D721Med (cell line): ENCODE measurements at regions not wholly inside any gene's neighbourhood (a gene's known extent, or its start where the extent isn't known, plus 50 kb on each side); places are given as distances from the start of the nearest gene placed in this dataset.
"Not testable (repeated sequence)": the region's sequence is repeated elsewhere in the genome, so short reads cannot be mapped to it uniquely, and the experiment has no call there.

Experiments used
- DNase-seq: peaks from one replicate; pipeline ENCODE4 v3.0.0; 2011; ENCODE audit warnings: low spot score; ENCODE audit not compliant: insufficient read length
- FAIRE-seq: peaks from 2 replicates; lab custom pipeline; 2011; peaks lifted over from hg19 to GRCh38; lab: Jason Lieb, UNC
- TF ChIP-seq, protein P1 (sequence below): IDR thresholded peaks from 2 replicates; pipeline ENCODE4 v1.5.1; 2012; ENCODE audit warnings: mild to moderate bottlenecking, control low read depth; ENCODE audit not compliant: insufficient read depth; ENCODE audit errors: missing control alignments

DNA sequence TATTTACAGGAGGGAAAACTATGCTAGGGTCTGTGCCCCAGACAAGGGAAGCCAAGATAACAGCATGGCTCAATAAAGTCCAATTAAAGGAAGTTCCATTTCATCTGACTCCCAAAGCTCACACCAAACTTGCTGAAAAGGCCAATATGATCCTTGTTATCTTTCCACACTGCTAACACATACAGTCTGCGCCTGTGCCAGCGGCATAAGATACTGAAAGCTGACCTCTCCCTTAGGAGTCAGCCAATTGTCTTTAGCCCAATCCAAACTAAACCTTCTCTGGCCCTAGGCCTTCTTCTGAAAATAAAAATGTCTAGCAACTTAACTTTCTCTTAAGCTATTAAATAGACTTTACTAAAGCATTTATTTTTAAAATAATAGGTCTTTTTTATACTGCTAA is 179.0 kb upstream of the PLD5 start:
- no peak for DNase-seq

DNA sequence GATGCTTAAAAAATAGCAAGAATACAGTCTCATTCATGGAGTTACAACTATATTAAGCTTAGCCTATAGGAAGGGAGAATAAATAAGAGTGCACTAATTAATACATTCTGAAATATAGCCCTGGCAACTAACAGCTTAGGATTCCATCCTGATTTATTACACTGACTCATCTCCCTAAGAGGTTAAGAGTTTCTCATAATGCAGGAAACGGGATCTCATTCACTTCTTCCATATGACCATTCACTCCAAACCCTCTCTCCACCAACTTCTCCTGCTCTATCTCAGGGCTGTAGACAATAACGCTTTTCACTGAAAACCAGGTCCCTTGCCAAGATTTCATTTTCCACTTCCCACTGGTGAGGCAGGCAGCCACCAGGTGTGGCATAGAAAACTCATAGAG is 168.5 kb upstream of the PLD5 start:
- FAIRE-seq (no peak), DNase-seq (no peak)
- TF ChIP-seq, protein P1, sequence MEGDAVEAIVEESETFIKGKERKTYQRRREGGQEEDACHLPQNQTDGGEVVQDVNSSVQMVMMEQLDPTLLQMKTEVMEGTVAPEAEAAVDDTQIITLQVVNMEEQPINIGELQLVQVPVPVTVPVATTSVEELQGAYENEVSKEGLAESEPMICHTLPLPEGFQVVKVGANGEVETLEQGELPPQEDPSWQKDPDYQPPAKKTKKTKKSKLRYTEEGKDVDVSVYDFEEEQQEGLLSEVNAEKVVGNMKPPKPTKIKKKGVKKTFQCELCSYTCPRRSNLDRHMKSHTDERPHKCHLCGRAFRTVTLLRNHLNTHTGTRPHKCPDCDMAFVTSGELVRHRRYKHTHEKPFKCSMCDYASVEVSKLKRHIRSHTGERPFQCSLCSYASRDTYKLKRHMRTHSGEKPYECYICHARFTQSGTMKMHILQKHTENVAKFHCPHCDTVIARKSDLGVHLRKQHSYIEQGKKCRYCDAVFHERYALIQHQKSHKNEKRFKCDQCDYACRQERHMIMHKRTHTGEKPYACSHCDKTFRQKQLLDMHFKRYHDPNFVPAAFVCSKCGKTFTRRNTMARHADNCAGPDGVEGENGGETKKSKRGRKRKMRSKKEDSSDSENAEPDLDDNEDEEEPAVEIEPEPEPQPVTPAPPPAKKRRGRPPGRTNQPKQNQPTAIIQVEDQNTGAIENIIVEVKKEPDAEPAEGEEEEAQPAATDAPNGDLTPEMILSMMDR: no peak

More for the DNA sequence above, 179.0 kb upstream of the PLD5 start:
- TF ChIP-seq, protein P1: no peak
- FAIRE-seq: no peak

DNA sequence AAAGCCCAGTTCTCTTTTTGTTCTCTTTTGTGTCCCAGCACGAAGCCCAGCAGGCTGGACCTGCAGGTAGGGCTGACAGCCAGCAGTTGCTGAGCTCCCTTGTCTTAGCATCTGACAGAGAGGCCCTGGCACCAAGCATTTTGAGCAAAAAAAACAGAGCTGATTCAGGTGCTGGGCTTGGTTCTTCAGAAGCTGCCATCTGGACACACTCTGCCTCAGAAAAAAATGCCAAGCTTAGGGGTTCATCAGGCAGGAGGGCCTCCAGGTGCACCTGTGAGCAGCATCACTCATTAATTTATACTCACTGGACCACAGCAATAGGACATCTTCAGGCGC is 167.1 kb upstream of the PLD5 start:
- DNase-seq (no peak), FAIRE-seq (no peak)
- TF ChIP-seq, protein P1: no peak

DNA sequence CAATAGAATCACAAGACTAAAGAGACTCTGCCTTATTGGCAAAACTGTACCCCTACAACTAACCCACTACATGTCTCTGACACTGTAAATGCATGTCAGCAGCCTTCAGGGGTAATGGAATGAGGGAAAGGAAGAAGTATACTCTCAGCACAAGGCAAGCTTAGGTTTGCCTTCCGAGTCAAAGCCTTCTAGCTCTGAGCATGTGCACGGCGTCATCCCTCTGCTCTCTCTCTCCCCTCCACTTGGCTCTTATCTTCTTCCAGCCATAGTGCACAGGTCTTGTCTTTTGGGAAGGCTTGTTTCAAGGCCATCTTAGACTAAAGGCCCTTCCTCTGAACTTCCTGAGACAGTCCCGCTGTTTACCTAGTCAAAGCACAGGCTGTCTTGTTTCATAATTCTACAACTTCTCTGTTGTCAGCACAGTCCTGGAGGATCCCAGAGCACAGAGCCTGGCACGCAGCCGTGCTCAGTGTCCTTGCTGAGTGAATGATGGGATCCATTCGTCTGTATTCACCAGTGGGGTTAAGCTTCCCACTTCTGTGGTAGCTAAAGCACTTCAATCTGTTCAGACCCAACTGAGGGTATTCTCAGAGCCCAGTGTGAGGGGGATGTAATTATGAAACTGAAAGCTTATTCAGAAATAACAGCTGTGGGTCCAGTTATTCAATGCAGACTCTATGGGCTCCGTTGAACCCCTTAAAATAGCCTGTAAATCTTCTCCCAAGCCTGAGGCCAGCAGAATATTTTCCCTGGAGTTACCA is 166.5 kb upstream of the PLD5 start:
- no peak for FAIRE-seq
- TF ChIP-seq, protein P1: no peak
- DNase-seq: no peak

DNA sequence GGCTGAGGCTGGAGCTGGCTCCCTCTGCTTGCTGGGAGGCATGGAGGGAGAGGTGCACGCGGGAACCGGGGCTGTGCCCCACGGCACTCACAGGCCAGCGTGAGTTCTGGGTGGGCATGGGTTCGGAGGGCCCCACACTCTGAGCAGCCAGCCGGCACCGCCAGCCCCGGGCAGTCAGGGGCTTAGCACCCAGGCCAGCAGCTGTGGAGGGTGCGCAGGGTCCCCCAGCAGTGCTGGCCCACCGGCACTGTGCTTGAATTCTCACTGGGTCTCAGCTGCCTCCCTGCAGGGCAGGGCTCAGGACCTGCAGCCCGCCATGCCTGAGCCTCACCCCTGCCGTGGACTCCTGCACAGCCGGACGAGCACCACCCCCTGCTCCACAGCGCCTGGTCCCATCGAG is 164.9 kb upstream of the PLD5 start:
- FAIRE-seq (no peak), DNase-seq (no peak)
- TF ChIP-seq, protein P1: no peak

DNA sequence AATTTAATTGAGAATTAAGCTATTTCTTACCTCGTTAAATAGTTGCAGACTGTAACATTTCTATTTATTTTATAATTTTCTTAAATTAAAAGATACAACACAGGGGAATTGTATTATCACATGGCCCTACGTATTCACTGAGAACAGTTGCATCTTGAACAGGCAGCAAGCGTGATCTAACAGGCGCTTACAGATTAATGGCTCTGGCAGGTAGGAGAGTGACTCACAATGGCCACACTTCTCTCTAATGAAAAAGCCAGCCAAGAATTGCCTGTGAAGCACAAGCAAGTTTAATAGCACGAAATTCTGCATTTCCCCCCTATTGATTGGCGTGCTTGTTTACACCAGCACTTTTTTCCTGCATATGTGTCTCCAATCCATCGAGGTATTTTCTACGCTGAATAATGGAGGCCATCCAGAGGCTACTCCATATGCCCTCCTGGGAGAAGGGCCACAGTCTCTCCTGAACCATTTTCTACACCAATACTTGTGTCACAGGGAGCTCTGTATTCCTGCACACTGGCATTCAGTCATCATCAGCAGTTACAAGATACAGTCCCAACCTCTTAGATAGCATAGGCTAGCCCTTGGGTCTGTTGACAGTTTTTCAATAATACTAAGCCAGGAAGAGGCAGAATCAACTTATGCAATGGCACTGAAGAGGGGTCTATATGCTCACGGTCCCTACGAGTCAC is 150.6 kb upstream of the PLD5 start:
- FAIRE-seq (no peak), DNase-seq (no peak)
- TF ChIP-seq, protein P1: no peak

DNA sequence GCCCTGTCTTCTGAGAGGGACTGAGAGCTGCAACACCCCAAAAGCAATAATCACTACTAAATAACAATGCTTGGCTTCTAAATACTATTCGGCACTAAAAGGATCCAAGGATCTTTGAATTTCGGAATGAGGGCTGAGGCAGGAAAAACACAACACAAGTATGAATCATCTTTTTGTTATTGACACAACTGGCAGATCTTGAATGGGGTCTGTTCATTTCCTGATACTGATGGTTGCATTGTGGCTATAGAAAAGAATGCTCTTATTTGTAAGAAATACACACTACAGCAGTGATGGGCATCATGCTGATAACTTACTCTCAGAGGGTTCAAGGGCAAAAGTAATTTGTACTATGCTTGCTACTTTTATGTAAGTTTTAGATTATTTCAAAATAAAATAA is 149.2 kb upstream of the PLD5 start:
- TF ChIP-seq, protein P1: no peak
- no peak for FAIRE-seq
- no peak for DNase-seq

DNA sequence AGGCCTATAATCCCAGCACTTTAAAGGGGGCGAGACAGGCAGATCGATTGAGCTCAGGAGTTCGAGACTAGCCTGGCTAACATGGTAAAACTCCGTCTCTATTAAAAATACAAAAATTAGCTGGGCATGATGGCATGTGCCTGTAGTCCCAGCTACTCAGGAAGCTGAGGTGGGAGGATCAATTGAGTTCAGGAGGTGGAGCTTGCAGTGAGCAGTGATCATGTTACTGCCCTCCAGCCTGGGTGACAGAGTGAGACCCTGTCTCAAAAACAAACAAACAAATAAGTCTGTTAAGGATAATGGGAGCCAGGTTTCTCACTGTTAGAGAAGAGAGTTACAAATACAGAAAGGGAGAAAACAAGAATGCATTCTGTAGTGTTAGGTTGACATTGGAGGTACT is 148.7 kb upstream of the PLD5 start:
- not testable (repeated sequence) for FAIRE-seq

More for the DNA sequence above, 148.7 kb upstream of the PLD5 start:
- DNase-seq: not testable (repeated sequence)
